ENCODE measurements at regions not wholly inside any gene's neighbourhood (a gene's known extent, or its start where the extent isn't known, plus 50 kb on each side); places are given as distances from the start of the nearest gene placed in this dataset.

GRCh38 chr1:232548691-232549090 lies 81.2 kb downstream of the SIPA1L2 start:
- TF ChIP-seq, protein P1, sequence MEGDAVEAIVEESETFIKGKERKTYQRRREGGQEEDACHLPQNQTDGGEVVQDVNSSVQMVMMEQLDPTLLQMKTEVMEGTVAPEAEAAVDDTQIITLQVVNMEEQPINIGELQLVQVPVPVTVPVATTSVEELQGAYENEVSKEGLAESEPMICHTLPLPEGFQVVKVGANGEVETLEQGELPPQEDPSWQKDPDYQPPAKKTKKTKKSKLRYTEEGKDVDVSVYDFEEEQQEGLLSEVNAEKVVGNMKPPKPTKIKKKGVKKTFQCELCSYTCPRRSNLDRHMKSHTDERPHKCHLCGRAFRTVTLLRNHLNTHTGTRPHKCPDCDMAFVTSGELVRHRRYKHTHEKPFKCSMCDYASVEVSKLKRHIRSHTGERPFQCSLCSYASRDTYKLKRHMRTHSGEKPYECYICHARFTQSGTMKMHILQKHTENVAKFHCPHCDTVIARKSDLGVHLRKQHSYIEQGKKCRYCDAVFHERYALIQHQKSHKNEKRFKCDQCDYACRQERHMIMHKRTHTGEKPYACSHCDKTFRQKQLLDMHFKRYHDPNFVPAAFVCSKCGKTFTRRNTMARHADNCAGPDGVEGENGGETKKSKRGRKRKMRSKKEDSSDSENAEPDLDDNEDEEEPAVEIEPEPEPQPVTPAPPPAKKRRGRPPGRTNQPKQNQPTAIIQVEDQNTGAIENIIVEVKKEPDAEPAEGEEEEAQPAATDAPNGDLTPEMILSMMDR (IDR thresholded peaks at IDR 0.05): no peak
- TF ChIP-seq EP300 (IDR thresholded peaks at IDR 0.05): no peak
